ENCODE measurements at regions not wholly inside any gene's neighbourhood (a gene's known extent, or its start where the extent isn't known, plus 50 kb on each side); places are given as distances from the start of the nearest gene placed in this dataset.

- no peak for TF ChIP-seq REST (IDR thresholded peaks at IDR 0.05; ENCODE audit: insufficient read depth in 1 of 2, low read depth in 2 of 2, low read length in 2 of 2)
- no peak for TF ChIP-seq TAF1 (IDR thresholded peaks at IDR 0.05; ENCODE audit: borderline replicate concordance, insufficient read depth, low read length)
- no peak for TF ChIP-seq FOXP2 (optimal IDR thresholded peaks at IDR 0.05; ENCODE audit: borderline replicate concordance, extremely low read depth, extremely low read length, insufficient read depth)
- no peak for TF ChIP-seq POLR2AphosphoS5 (IDR thresholded peaks at IDR 0.05; ENCODE audit: low read depth, low read length)
Measured at GRCh38 chr1:34320053-34320669, 143.5 kb downstream of the C1orf94 start.

Data from PFSK-1 (cell line).